CD4-positive, alpha-beta T cell (primary cell): ENCODE measurements at regions not wholly inside any gene's neighbourhood (a gene's known extent, or its start where the extent isn't known, plus 50 kb on each side); places are given as distances from the start of the nearest gene placed in this dataset.

ENCODE experiments used
- ATAC-seq: fragments of 200-7000 bp; cut with Tn5 transposase; one replicate; pipeline ENCODE4 v1.10.0; 2022; ENCODE audit warnings: mild to moderate bottlenecking; ENCODE audit not compliant: poor library complexity
- CTCF ChIA-PET: fragments of 350-600 bp; sonication (Branson Sonifier 250); formaldehyde crosslinking; loops from one replicate; lab custom pipeline; 2021; ENCODE audit warnings: antibody characterized with exemption, inconsistent platforms; lab: Charles Lee
- POLR2A ChIA-PET: fragments of 350-600 bp; sonication (Branson Sonifier 250); formaldehyde crosslinking; loops from one replicate; lab custom pipeline; 2021; ENCODE audit warnings: antibody characterized with exemption, inconsistent platforms; lab: Charles Lee
- DNase-seq, 14 experiments: peaks; one replicate each; pipeline ENCODE4 v3.0.0-alpha.2; 2013 to 2020; ENCODE audit warnings: mixed read lengths in 2 of 14
- H3K27ac ChIP-seq, 2 donors: one replicate each; pipeline versions ENCODE4 v1.5.1 to v1.7.0; 2013; ENCODE audit warnings: low read length in 2 of 2, low read depth in 1 of 2, mild to moderate bottlenecking in 1 of 2
- H3K27me3 ChIP-seq, 2 experiments: 1 replicate in 1 of 2; 2 replicates in 1 of 2; pipeline versions ENCODE4 v1.6.1 to v1.7.0; 2013; ENCODE audit warnings: low read length in 2 of 2, control low read depth in 1 of 2, mild to moderate bottlenecking in 1 of 2, moderate library complexity in 1 of 2; ENCODE audit not compliant: insufficient read depth in 2 of 2, control insufficient read depth in 1 of 2
- H3K36me3 ChIP-seq: one replicate; pipeline ENCODE4 v1.6.1; 2013; ENCODE audit warnings: low read length, control low read depth; ENCODE audit not compliant: insufficient read depth
- H3K4me1 ChIP-seq: one replicate; pipeline ENCODE4 v1.6.1; 2013; ENCODE audit warnings: low read length, control low read depth; ENCODE audit not compliant: insufficient read depth
- H3K4me3 ChIP-seq: one replicate; pipeline ENCODE4 v1.5.1; 2013; ENCODE audit warnings: mild to moderate bottlenecking, low read length, moderate library complexity
- H3K9me3 ChIP-seq, 2 experiments: 1 replicate in 1 of 2; 2 replicates in 1 of 2; pipeline versions ENCODE4 v1.6.1 to v1.7.0; 2013; ENCODE audit warnings: low read length in 2 of 2, mild to moderate bottlenecking in 2 of 2, control low read depth in 1 of 2, moderate library complexity in 1 of 2; ENCODE audit not compliant: control insufficient read depth in 1 of 2, insufficient read depth in 1 of 2
- H3K27ac Mint-ChIP-seq: one replicate; pipeline ENCODE4 v1.8.0; 2020; ENCODE audit warnings: mixed read lengths
- H3K27me3 Mint-ChIP-seq: one replicate; pipeline ENCODE4 v1.8.0; 2021; ENCODE audit warnings: mixed read lengths
- H3K36me3 Mint-ChIP-seq: one replicate; pipeline ENCODE4 v1.8.0; 2021; ENCODE audit warnings: low read depth, mixed read lengths
- H3K4me1 Mint-ChIP-seq: one replicate; pipeline ENCODE4 v1.8.0; 2021; ENCODE audit warnings: low read depth, mixed read lengths
- H3K4me3 Mint-ChIP-seq: one replicate; pipeline ENCODE4 v1.8.0; 2020; ENCODE audit warnings: mild to moderate bottlenecking, mixed read lengths
- H3K9me3 Mint-ChIP-seq: one replicate; pipeline ENCODE4 v1.8.0; 2020; ENCODE audit warnings: mixed read lengths
- CTCF ChIP-seq: fragments of 200-600 bp; IDR thresholded peaks from one replicate; pipeline ENCODE4 v1.8.0; 2022; ENCODE audit warnings: antibody characterized with exemption, mild to moderate bottlenecking
- intact Hi-C, 2 experiments: fragments of 100-400 bp; cut with DNase I in 1 of 2; cut with micrococcal nuclease in 1 of 2; formaldehyde crosslinking; loops; one replicate each; pipeline versions ENCODE4 v1.15.1 to v1.9.0; 2023 to 2025; cut with DNase I, micrococcal nuclease

DNA sequence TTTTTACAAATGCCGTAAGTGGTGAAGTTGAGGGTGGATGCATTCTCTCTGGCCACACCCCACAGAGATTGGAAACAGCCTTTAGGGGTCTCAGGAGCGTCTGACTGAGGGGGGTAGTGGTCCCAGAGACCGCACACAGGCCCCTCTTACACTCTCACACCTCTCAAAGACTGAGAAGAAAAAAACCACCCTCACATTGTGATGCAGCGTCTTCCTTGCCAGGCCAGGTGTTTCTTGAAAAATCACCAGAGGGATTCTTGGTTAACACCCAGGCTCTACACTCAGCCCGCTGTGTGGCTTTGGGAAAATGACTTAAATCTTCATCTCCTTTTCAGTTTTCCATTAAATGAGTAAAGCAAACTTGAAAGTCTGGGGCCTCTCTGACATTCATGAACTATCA is 115.8 kb upstream of the SPTLC3 start:
- Mint-ChIP-seq H3K36me3 (no peaks in the 10 kb centered on the region), H3K27me3 (no peaks in the 10 kb centered on the region), H3K4me3 (no peak overlapping the region), H3K27ac (no peak overlapping the region), H3K9me3 (peaks cover 2% of the 10 kb centered on the region), H3K4me1 (no peaks in the 10 kb centered on the region)
- DNase-seq, result no peak
- Histone ChIP-seq H3K4me3 (no peak overlapping the region), H3K27me3 (no peaks in the 10 kb centered on the region), H3K4me1 (no peaks in the 10 kb centered on the region), H3K36me3 (no peaks in the 10 kb centered on the region), H3K27ac (no peak overlapping the region), H3K9me3 (no peaks in the 10 kb centered on the region)
- no peak for ATAC-seq
- POLR2A ChIA-PET, result no interaction called here
- intact Hi-C loops, result no loop called here
- TF ChIP-seq CTCF, result no peak
- CTCF ChIA-PET, result no interaction called here

DNA sequence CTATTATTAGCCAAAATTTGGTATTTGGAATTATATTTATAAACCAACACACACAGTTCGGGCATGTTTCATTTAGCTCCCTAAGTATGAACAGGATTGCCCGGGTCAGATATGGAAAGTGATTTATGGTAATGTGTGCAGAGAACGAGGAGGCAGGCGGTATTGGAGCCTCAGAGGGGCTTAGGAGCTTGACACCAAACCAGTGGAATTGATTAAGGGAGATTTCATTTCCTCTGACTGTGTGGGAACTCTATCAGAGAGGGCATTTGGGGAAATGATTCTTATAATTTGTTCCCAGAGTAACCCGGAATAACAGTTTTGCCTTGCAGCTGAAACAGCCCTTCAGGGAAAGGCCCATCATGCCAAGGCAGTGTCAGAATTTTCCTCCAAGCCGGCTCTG is 115.1 kb upstream of the SPTLC3 start:
- DNase-seq, result no peak
- no peak overlapping the region for H3K27ac Mint-ChIP-seq
- CTCF ChIA-PET, result interaction anchor here (0.6 kb wide), 1 partner anchor 41 kb away, joined by 4 read pairs; no protein-coding TSS in a partner anchor
- no peaks in the 10 kb centered on the region for H3K36me3 Mint-ChIP-seq
- no peak overlapping the region for H3K27ac ChIP-seq
- intact Hi-C loops, result no loop called here
- H3K36me3 ChIP-seq, result no peaks in the 10 kb centered on the region
- TF ChIP-seq CTCF, result no peak
- no peaks in the 10 kb centered on the region for H3K27me3 Mint-ChIP-seq
- no peaks in the 10 kb centered on the region for H3K9me3 ChIP-seq
- no peak for ATAC-seq
- no peaks in the 10 kb centered on the region for H3K27me3 ChIP-seq
- POLR2A ChIA-PET, result no interaction called here
- H3K4me3 Mint-ChIP-seq, result no peak overlapping the region
- no peak overlapping the region for H3K4me3 ChIP-seq
- H3K9me3 Mint-ChIP-seq, result peaks cover 2% of the 10 kb centered on the region
- no peaks in the 10 kb centered on the region for H3K4me1 Mint-ChIP-seq
- no peaks in the 10 kb centered on the region for H3K4me1 ChIP-seq

GRCh38 chr20:12894089-12894488 is 114.7 kb upstream of the SPTLC3 start:
- POLR2A ChIA-PET, result no interaction called here
- Histone ChIP-seq H3K4me3 (no peak overlapping the region), H3K36me3 (no peaks in the 10 kb centered on the region), H3K9me3 (no peaks in the 10 kb centered on the region), H3K27me3 (no peaks in the 10 kb centered on the region), H3K4me1 (no peaks in the 10 kb centered on the region), H3K27ac (no peak overlapping the region)
- Mint-ChIP-seq H3K27me3 (no peaks in the 10 kb centered on the region), H3K36me3 (no peaks in the 10 kb centered on the region), H3K4me3 (no peak overlapping the region), H3K4me1 (no peaks in the 10 kb centered on the region), H3K27ac (no peak overlapping the region), H3K9me3 (peaks cover 2% of the 10 kb centered on the region)
- no peak for ATAC-seq
- intact Hi-C loops, result no loop called here
- no peak for TF ChIP-seq CTCF
- CTCF ChIA-PET, result interaction anchor here (0.6 kb wide), 1 partner anchor 41 kb away, joined by 4 read pairs; no protein-coding TSS in a partner anchor
- DNase-seq, result no peak
